ENCODE measurements at regions not wholly inside any gene's neighbourhood (a gene's known extent, or its start where the extent isn't known, plus 50 kb on each side); places are given as distances from the start of the nearest gene placed in this dataset.

DNA sequence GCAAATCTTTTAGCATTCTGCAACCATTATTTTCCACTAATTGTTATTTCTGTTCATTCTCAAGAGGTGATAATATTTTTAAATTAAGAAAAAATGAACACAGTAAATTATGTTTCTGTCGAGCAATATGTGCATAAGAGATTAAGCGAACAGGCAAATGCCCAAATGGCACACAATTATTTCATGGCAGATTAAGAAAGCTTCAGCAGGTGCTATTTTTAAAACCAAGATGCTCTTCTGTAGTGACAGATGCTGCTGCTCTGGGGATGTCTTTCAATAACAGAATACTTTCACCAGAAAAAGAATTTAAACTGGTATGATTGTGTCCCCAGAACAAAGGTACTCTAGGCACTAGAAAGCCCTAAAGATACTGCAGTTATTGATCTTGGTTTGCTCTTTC lies 412.7 kb upstream of the SORCS1 start:
- WGBS (ENCODE audit: low lambda C conversion rate, missing lambda C conversion rate), result 35% methylated on average over 2 of the region's 2 CpGs
- no peak overlapping the region for H3K4me3 ChIP-seq

GRCh38 chr10:107576746-107577145 lies 412.2 kb upstream of the SORCS1 start:
- TF ChIP-seq EZH2 (IDR thresholded peaks at IDR 0.05; ENCODE audit: borderline replicate concordance), result no peak
- no peak for TF ChIP-seq CTCF (IDR thresholded peaks at IDR 0.05; ENCODE audit: poor library complexity)
- no peak for TF ChIP-seq EZH2phosphoT487 (IDR thresholded peaks at IDR 0.05; ENCODE audit: low read depth, severe bottlenecking, unreplicated experiment)
- Histone ChIP-seq H3K27ac (no peak overlapping the region), H3K4me3 (no peak overlapping the region), H3K79me2 (no peaks in the 10 kb centered on the region), H3K36me3 (replicated peaks; ENCODE audit: insufficient read depth, low read depth) (no peaks in the 10 kb centered on the region), H3K4me1 (ENCODE audit: insufficient read depth) (no peaks in the 10 kb centered on the region), H4K20me1 (ENCODE audit: insufficient read depth, poor library complexity, severe bottlenecking) (no peaks in the 10 kb centered on the region), H3K4me2 (no peak overlapping the region), H3K9me3 (ENCODE audit: low read depth) (no peaks in the 10 kb centered on the region), H3K9me2 (replicated peaks; ENCODE audit: insufficient read depth) (no peaks in the 10 kb centered on the region), H3K27me3 (no peaks in the 10 kb centered on the region), H2AFZ (no peak overlapping the region)
- no peak for DNase-seq (ENCODE audit: low spot score)
- 72% methylated on average over 2 of the region's 2 CpGs for WGBS (ENCODE audit: low lambda C conversion rate, missing lambda C conversion rate)

More for the DNA sequence above, 412.7 kb upstream of the SORCS1 start:
- H3K79me2 ChIP-seq, result no peaks in the 10 kb centered on the region
- DNase-seq (ENCODE audit: low spot score), result no peak
- H3K4me1 ChIP-seq (ENCODE audit: insufficient read depth), result no peaks in the 10 kb centered on the region
- H3K27ac ChIP-seq, result no peak overlapping the region
- H2AFZ ChIP-seq, result no peak overlapping the region
- H4K20me1 ChIP-seq (ENCODE audit: insufficient read depth, poor library complexity, severe bottlenecking), result no peaks in the 10 kb centered on the region
- no peak for TF ChIP-seq EZH2 (IDR thresholded peaks at IDR 0.05; ENCODE audit: borderline replicate concordance)
- TF ChIP-seq EZH2phosphoT487 (IDR thresholded peaks at IDR 0.05; ENCODE audit: low read depth, severe bottlenecking, unreplicated experiment), result no peak
- TF ChIP-seq CTCF (IDR thresholded peaks at IDR 0.05; ENCODE audit: poor library complexity), result no peak
- no peaks in the 10 kb centered on the region for H3K9me3 ChIP-seq (ENCODE audit: low read depth)
- H3K36me3 ChIP-seq (replicated peaks; ENCODE audit: insufficient read depth, low read depth), result no peaks in the 10 kb centered on the region
- H3K4me2 ChIP-seq, result no peak overlapping the region
- no peaks in the 10 kb centered on the region for H3K9me2 ChIP-seq (replicated peaks; ENCODE audit: insufficient read depth)
- H3K27me3 ChIP-seq, result no peaks in the 10 kb centered on the region

DNA sequence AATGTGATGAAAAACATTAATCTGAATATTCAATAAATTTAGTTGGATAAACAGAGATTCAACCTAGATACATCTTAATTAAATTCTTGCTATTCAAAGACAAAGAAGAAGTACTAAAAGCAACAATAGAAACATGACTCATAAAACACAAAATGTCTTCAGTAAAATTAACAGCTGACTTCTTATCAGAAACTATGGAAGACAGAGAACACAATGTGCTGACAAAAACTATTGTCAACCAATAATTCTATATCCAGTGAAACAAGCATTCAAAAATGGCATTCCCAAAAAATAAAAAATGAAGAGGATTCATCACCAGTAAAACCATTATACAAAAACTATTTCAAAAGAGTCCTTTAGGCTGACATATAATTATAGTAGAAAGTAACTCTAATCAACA lies 400.5 kb upstream of the SORCS1 start:
- no peaks in the 10 kb centered on the region for H3K4me1 ChIP-seq (ENCODE audit: insufficient read depth)
- TF ChIP-seq CTCF (IDR thresholded peaks at IDR 0.05; ENCODE audit: poor library complexity) (no peak), EZH2phosphoT487 (IDR thresholded peaks at IDR 0.05; ENCODE audit: low read depth, severe bottlenecking, unreplicated experiment) (no peak), EZH2 (IDR thresholded peaks at IDR 0.05; ENCODE audit: borderline replicate concordance) (no peak)
- H3K9me2 ChIP-seq (replicated peaks; ENCODE audit: insufficient read depth), result no peaks in the 10 kb centered on the region
- H3K4me2 ChIP-seq, result no peak overlapping the region
- H3K27me3 ChIP-seq, result no peaks in the 10 kb centered on the region
- H3K27ac ChIP-seq, result no peak overlapping the region
- H3K79me2 ChIP-seq, result no peaks in the 10 kb centered on the region
- no peaks in the 10 kb centered on the region for H4K20me1 ChIP-seq (ENCODE audit: insufficient read depth, poor library complexity, severe bottlenecking)
- H2AFZ ChIP-seq, result no peak overlapping the region
- H3K36me3 ChIP-seq (replicated peaks; ENCODE audit: insufficient read depth, low read depth), result no peaks in the 10 kb centered on the region
- DNase-seq (ENCODE audit: low spot score), result no peak
- H3K4me3 ChIP-seq, result no peak overlapping the region
- no peaks in the 10 kb centered on the region for H3K9me3 ChIP-seq (ENCODE audit: low read depth)

GRCh38 chr10:107561136-107561650 lies 396.7 kb upstream of the SORCS1 start:
- no peaks in the 10 kb centered on the region for H3K79me2 ChIP-seq
- no peaks in the 10 kb centered on the region for H3K36me3 ChIP-seq (replicated peaks; ENCODE audit: insufficient read depth, low read depth)
- no peak overlapping the region for H3K4me3 ChIP-seq
- no peaks in the 10 kb centered on the region for H3K4me1 ChIP-seq (ENCODE audit: insufficient read depth)
- H2AFZ ChIP-seq, result no peak overlapping the region
- no peaks in the 10 kb centered on the region for H4K20me1 ChIP-seq (ENCODE audit: insufficient read depth, poor library complexity, severe bottlenecking)
- H3K9me3 ChIP-seq (ENCODE audit: low read depth), result no peaks in the 10 kb centered on the region
- H3K27ac ChIP-seq, result no peak overlapping the region
- no peaks in the 10 kb centered on the region for H3K9me2 ChIP-seq (replicated peaks; ENCODE audit: insufficient read depth)
- no peak for TF ChIP-seq EZH2phosphoT487 (IDR thresholded peaks at IDR 0.05; ENCODE audit: low read depth, severe bottlenecking, unreplicated experiment)
- TF ChIP-seq CTCF (IDR thresholded peaks at IDR 0.05; ENCODE audit: poor library complexity), result no peak
- TF ChIP-seq EZH2 (IDR thresholded peaks at IDR 0.05; ENCODE audit: borderline replicate concordance), result no peak
- no peak for DNase-seq (ENCODE audit: low spot score)
- no peaks in the 10 kb centered on the region for H3K27me3 ChIP-seq
- no peak overlapping the region for H3K4me2 ChIP-seq
